ENCODE measurements at regions not wholly inside any gene's neighbourhood (a gene's known extent, or its start where the extent isn't known, plus 50 kb on each side); places are given as distances from the start of the nearest gene placed in this dataset.
A peak's percentile ranks its signal among the peaks of the same experiment; 100 is the strongest.

- TF ChIP-seq ZNF770 (CRISPR knock-in tag; IDR thresholded peaks at IDR 0.05) = 0 out of 2 replicates have a peak, but pooled peaks have one; percentile 14
- peak; percentile 18; the same call in 1 of the 2 replicates for TF ChIP-seq ARID4A (CRISPR knock-in tag; IDR thresholded peaks at IDR 0.05; ENCODE audit: borderline replicate concordance)
- TF ChIP-seq RFX5 (IDR thresholded peaks at IDR 0.05; ENCODE audit: low read depth, low read length) = no peak
- TF ChIP-seq SNAPC5 (CRISPR knock-in tag; IDR thresholded peaks at IDR 0.05; ENCODE audit: borderline replicate concordance) = no peak
- TF ChIP-seq ZNF350 (CRISPR knock-in tag; IDR thresholded peaks at IDR 0.05; ENCODE audit: borderline replicate concordance, low read depth) = no peak
- no peak for TF ChIP-seq ZMYM2 (CRISPR knock-in tag; IDR thresholded peaks at IDR 0.05)
- no peak for TF ChIP-seq PHB2 (IDR thresholded peaks at IDR 0.05; ENCODE audit: partially characterized antibody)
- no peak for TF ChIP-seq CHCHD3 (CRISPR knock-in tag; IDR thresholded peaks at IDR 0.05)
- TF ChIP-seq RXRB (CRISPR knock-in tag; IDR thresholded peaks at IDR 0.05; ENCODE audit: borderline replicate concordance) = peak; percentile 62
These were observed 59.7 kb upstream of the TMTC4 start (continued) for GRCh38 chr13:100734194-100734720.
